ENCODE measurements at regions not wholly inside any gene's neighbourhood (a gene's known extent, or its start where the extent isn't known, plus 50 kb on each side); places are given as distances from the start of the nearest gene placed in this dataset.

- DNase-seq = no peak
- TF ChIP-seq CTCF (IDR thresholded peaks at IDR 0.05; ENCODE audit: low read depth, low read length) = no peak
- H3K36me3 ChIP-seq = no peaks in the 10 kb centered on the region
- H3K4me1 ChIP-seq = no peaks in the 10 kb centered on the region
- H3K4me3 ChIP-seq (ENCODE audit: low read depth, low read length) = no peak overlapping the region
- no peaks in the 10 kb centered on the region for H3K9me3 ChIP-seq
- no peaks in the 10 kb centered on the region for H3K27me3 ChIP-seq
Observed at GRCh38 chr11:30147293-30147692, 83.5 kb upstream of the FSHB start.

- no peak for TF ChIP-seq CTCF (IDR thresholded peaks at IDR 0.05; ENCODE audit: low read depth, low read length)
Observed at GRCh38 chr11:30149998-30150397, 80.8 kb upstream of the FSHB start.

GRCh38 chr11:30150425-30150824 lies 80.4 kb upstream of the FSHB start:
- no peak for TF ChIP-seq CTCF (IDR thresholded peaks at IDR 0.05; ENCODE audit: low read depth, low read length)
- H3K9me3 ChIP-seq = no peaks in the 10 kb centered on the region
- no peaks in the 10 kb centered on the region for H3K36me3 ChIP-seq
- H3K27me3 ChIP-seq = no peaks in the 10 kb centered on the region
- no peak overlapping the region for H3K4me3 ChIP-seq (ENCODE audit: low read depth, low read length)
- no peaks in the 10 kb centered on the region for H3K4me1 ChIP-seq
- DNase-seq = no peak

More at GRCh38 chr11:30149998-30150397, 80.8 kb upstream of the FSHB start:
- Histone ChIP-seq H3K9me3 (no peaks in the 10 kb centered on the region), H3K4me3 (ENCODE audit: low read depth, low read length) (no peak overlapping the region), H3K27me3 (no peaks in the 10 kb centered on the region), H3K36me3 (no peaks in the 10 kb centered on the region), H3K4me1 (no peaks in the 10 kb centered on the region)
- DNase-seq = no peak

GRCh38 chr11:30153008-30153407 lies 77.8 kb upstream of the FSHB start:
- TF ChIP-seq CTCF (IDR thresholded peaks at IDR 0.05; ENCODE audit: low read depth, low read length) = no peak
- no peaks in the 10 kb centered on the region for H3K27me3 ChIP-seq
- H3K4me1 ChIP-seq = no peaks in the 10 kb centered on the region
- no peaks in the 10 kb centered on the region for H3K9me3 ChIP-seq
- H3K36me3 ChIP-seq = no peaks in the 10 kb centered on the region
- no peak for DNase-seq
- no peak overlapping the region for H3K4me3 ChIP-seq (ENCODE audit: low read depth, low read length)

- Histone ChIP-seq H3K9me3 (no peaks in the 10 kb centered on the region), H3K4me1 (no peaks in the 10 kb centered on the region), H3K4me3 (ENCODE audit: low read depth, low read length) (no peak overlapping the region), H3K27me3 (no peaks in the 10 kb centered on the region), H3K36me3 (no peaks in the 10 kb centered on the region)
- DNase-seq = no peak
- TF ChIP-seq CTCF (IDR thresholded peaks at IDR 0.05; ENCODE audit: low read depth, low read length) = no peak
Observed at GRCh38 chr11:30155428-30155827, 75.4 kb upstream of the FSHB start.

- TF ChIP-seq CTCF (IDR thresholded peaks at IDR 0.05; ENCODE audit: low read depth, low read length) = no peak
- Histone ChIP-seq H3K36me3 (no peaks in the 10 kb centered on the region), H3K4me3 (ENCODE audit: low read depth, low read length) (no peak overlapping the region), H3K4me1 (no peaks in the 10 kb centered on the region), H3K9me3 (no peaks in the 10 kb centered on the region), H3K27me3 (no peaks in the 10 kb centered on the region)
- DNase-seq = no peak
Observed at GRCh38 chr11:30159546-30159945, 71.3 kb upstream of the FSHB start.
